ENCODE measurements at regions not wholly inside any gene's neighbourhood (a gene's known extent, or its start where the extent isn't known, plus 50 kb on each side); places are given as distances from the start of the nearest gene placed in this dataset.

DNA sequence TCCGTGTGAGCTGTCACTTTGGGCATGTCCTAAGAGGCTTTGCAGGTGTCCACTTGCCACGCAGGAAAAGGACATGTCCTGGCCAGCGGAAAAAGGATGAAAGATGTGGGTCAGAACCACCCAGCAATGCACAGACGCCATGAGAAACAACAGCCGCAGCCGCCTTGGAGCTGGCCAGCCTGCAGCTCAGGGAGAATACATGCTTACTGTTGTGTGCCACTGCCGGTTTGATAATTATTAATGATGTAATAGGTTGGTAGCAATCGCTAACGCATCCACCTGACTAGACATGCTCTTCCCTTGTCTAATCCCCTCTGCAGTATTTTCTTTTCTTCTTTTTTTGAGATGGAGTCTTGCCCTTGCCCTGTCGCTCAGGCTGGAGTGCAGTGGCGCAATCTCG lies 221.7 kb downstream of the HAUS1 start:
- no peak for DNase-seq

DNA sequence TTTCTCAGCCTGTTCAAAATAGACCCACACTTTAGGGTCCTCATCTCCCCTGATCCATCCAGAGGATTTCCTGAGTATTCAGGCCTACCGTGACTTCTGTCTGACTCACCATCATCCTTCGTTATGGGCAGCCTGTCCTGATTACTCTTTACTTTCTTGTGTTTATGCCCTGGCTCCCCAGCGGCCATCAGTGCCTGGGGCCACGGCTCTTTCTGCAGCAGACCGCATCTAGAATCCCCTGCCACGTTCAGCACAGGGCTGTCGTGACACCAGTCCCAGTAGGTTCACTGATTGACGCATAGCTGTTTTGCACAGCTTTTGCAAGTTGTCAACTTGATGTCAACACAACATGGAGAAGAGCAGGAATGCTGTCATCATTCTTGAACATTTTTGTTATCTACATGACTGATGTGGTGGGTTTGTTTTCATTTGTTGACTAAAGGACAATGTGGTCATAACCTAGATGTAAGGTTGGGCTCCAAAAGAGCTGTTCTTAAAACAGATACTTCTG lies 225.6 kb downstream of the HAUS1 start:
- DNase-seq: no peak

DNA sequence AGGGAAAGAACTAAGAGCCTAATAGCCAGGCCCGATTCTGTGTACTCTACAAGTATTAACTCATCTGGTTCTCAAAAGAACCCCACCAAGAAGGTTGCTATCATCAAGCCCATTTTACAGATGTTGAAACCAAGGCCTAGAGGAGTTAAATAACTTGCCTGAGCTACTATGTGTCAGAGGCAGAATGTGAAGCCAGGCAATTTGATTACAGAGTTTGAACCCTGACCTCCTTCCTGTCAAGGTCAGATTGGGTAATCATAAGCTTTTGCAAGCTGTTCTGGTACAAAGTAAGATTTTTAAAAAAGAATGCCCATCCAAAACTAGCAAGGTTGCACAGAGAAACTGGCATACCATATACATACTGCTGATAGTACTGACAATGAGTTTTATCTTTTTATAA lies 227.1 kb downstream of the HAUS1 start:
- no peak for DNase-seq

DNA sequence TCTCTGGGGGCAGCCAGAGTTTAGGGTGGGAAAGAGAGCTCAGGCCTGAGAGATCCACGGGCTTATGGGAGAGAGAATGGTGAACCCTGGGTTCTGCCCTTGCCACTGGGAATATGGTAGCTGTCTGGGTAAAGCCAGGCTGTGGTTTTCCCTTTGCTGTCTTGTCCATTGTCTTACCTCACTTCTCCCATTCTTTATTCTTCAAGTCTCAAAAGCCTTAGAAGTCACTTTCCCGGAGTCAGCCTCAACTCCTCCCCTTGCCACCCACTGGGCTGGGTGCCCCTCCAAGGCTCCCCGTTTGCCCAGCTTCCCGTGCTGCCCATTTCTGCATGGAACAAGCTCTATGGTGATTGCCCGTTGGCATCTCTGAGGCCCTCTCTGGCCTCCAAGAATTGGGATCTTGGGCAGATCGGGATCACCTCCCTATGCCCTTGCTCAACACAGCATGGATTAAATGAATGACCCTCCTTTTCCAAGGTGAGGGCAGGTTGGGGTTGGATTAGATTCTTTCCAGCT lies 228.2 kb downstream of the HAUS1 start:
- no peak for DNase-seq

DNA sequence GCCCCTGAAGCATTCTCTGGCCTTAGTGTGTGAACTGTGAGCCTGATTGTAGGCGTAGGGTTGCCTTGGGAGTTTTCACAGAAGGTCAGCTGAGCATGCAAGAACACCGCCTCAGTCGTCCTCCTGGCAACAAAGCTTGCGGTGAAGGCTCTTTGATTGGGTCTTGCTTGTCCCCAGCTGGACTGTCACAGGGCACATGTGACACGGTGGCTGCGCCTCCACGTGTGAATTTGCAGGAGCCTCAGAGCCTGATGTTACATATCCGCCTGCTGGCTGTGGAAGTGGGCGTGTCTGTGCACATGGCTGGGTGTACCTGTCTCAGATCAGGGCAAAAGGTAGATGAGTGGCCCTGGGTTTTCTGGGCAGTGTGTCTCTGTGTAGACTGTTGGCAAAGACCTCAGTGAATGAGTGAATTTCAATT lies 228.7 kb downstream of the HAUS1 start:
- no peak for DNase-seq

DNA sequence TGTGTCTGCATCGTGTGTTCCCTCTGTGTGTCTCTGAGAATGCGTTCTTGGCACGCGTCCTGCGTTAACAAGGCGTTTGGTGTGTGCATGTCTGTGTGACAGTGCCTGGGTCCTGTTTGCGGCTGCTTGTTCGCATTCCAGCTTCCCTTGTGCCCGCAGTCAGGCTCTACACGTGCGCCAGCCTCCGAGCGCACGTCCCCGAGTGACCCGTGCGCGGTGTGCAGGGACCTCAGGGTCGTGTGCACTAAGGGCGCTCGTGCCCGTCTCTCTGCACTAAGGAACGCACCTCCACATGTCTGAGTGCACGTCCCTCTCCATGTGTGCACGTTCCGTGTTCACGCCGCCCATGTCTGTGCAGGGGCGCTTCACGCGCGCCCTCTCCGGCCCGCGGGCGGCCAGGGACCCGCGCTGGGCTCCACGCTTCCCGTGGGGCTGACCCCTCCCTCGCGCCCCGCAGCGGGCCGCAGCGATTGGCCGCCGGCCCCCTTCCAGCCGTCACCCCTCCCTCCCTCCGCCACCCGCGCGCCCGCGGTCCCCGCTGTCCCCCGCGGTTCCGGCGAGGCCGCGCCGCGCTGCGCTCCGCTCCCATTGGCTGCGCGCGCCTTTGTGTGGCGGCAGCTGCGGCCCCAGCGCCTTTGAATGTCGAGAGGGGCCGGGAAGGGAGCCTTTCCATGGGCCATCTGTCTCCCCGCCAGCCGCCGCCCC lies 229.4 kb downstream of the HAUS1 start:
- no peak for DNase-seq

DNA sequence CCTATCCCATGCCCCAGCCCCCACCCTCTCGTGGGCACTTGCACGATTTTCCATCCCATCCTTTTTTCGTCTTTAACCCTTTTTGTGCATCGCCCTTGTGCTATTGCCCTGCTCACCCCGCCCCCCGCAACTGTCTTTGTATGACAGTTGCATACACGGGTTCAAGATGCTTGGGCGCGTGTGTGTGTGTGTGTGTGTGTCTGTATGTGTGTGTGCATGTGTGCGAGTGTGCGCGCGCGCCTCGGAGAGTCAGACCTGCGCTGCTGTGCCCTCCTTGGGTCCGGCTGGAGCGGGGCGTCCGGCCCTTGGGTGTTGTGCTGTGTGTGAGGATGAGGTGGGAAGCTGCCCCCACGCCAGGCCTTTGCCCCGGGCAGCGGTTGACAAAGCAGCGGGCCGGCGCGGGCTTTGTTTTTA lies 230.7 kb downstream of the HAUS1 start:
- DNase-seq: no peak

DNA sequence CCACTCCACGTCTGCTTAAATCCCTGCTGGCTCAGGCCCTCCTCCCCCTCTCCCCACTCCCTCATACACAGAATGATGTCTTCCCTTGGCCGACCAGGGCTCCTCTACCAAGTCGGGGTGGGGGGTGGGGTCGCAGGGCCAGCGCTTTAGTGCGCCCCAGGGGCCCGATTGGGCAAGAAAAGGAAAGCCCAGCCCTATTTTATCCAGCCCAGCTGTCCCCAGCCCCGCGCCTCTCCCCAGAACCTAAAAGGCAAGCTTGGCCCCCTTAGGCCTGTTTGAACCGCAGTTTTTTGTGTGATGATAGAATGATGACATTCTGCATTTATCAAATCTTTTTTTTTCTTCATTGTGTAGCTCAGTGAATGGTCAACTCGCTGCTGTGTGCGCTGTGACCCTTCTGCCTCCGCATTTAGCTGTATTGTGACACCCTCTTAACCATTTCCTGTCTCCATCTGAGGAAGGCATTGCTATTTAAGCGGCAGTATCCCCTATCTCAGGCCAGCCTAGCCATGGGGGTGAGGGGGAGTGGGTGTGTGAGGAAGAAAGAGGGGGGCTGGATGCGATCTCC lies 231.4 kb downstream of the HAUS1 start:
- DNase-seq: no peak

DNA sequence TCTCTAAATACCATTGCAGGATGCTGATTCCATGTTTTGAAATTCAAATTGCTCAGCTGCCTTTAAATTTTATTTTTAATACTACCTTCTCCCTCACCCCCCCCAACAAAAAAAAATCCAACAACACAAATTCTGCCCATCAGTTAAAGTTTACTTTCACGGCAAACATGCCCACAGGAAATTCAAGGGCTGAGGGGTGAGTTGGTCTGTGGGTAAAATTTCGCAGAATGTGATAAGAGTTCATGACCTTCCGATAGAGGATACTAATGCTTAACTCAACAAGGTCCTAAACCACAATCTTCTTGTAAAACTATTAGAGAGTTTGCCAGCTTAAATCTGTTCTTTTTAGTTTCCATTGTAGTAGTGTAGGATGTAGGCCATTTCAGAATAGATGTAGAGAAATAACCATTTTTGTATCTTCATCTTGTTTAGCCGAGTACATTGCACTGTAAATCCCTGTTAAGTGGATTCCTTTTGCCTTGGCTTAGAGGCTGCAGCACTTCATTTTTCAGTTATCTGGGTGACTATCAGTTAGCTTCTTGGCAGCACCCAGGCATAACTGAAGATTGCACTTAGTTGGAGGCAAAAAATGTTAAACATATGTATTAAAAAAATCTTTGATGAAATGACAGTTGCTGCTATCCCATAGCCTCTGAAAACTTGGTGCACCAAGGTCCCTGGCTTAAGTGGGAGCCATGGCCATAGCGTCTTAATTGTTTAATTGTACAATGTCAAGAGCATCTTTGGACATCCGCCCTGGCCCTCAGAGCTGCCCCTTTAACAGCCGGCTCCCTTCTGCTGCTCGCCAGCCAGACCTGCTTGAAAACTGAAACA lies 232.3 kb downstream of the HAUS1 start:
- DNase-seq: no peak

DNA sequence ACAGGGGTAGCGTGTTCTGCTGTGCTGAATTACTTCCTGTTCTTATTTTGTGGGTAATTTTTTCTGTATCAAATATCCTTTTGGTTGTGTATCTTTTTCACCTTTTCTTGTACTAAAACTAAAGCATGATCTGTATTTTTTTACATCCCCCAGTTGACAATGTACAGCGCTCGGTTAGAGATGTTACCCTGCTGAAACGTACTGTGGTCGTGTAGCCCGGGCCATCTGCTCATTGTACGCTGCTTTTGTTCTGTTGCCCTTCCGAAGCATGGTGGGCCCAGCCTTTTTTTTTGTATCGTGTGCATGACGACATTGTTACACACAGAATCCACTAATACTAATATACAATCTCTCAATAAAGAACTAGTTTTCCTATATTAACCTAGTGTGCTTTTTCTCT lies 233.1 kb downstream of the HAUS1 start:
- no peak for DNase-seq

DNA sequence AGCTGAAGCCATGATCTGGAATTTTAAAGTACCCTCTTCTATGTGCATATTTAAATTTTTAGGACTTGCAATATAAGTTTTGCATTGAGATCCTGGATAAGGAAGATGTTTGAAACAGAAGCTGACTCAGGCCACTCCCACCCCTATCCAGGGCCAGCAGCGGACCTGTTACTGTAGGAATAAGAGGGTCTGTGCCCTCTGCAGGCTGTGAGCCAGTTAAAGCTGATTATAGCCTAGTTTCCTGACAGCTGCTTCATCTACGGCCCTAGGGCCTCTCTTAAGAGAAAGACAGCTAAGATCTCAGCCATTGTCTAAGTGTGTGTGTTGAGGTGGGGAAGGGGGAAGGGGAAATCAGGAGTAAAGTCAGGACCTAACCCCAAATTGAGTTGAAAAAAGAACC lies 234.0 kb downstream of the HAUS1 start:
- DNase-seq: no peak

DNA sequence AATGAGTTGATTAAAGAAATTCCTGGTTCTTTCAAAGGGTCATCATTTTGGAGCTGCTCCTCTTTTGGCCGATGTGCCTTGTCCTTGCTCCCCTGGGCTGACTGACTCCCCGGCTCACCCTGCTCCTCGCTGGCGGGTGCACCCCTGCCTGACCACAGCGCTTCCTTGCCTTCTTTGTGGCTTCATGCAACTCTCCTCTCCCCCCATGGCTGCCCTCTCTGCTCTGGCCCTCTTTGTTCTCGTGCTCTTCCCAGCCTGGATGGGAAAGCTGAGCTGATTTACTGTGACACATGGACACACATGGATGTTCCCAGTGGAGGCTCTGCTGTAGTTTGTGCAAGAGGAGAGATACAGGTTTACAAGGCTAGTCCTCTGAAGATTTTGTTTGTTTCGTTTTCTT lies 234.6 kb downstream of the HAUS1 start:
- DNase-seq: no peak

DNA sequence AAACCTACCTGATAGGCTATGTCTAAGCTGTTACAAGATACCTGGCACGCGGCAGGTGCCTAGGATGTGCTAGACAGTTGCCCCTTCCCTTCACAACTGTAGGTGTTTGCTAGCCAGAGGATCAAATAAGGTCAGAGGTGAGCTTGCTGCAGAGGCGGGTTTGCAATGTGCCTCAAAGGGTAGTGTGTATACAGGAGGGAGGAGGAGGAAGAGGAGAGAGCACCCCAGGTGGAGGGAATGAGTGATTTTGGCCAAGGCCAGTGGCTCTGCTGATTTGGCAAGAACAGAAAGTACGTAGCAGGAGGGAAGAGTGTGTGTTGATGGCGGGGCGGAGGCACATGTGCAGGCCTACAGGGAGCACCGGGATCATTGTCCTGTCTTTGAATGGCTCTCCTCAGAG lies 236.5 kb downstream of the HAUS1 start:
- DNase-seq: no peak

DNA sequence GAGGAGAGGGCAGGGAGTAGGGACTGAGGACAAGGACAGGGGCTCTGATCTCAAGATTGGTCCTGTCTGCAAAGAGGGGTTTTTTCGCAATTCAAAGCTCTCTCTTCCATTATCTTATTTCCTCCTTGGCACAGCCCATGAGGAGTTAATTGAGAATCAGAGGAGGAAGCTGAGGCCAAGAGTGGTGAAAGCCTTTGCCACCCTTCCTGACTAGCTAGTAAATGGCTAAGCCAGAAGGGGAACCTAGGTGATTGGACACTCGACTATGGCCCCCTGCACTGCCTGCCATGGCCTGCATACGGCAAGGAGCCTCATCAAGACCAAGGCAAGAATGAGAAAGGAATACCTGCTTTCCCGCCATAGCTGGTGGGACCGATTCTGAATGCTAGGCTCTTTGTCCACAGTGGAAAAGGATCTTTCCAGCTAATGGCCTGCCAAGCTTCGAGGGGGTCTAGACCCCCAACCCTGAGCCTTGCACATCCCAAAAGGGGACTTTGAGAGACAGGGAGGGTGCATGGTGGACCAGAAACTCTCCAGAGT lies 237.9 kb downstream of the HAUS1 start:
- DNase-seq: no peak

DNA sequence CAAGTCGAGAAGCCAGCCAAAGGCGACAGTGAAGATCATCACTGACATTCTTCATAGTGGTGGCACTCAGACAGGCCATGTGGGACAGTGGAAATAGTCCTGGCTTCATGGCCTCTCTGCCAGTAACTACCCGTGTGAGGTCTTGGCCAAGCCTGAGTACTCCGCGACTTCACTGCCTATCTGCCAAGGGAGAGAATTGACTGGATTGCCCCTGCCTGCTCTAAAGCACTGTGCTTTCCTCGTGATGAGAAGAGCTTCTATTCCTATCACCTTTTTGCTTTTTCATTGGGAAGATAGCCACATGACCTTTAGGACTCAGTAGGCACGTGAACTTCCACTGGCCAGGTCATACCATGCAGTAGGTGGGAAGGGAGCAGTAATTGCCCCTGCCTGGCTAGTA lies 239.3 kb downstream of the HAUS1 start:
- DNase-seq: no peak

DNA sequence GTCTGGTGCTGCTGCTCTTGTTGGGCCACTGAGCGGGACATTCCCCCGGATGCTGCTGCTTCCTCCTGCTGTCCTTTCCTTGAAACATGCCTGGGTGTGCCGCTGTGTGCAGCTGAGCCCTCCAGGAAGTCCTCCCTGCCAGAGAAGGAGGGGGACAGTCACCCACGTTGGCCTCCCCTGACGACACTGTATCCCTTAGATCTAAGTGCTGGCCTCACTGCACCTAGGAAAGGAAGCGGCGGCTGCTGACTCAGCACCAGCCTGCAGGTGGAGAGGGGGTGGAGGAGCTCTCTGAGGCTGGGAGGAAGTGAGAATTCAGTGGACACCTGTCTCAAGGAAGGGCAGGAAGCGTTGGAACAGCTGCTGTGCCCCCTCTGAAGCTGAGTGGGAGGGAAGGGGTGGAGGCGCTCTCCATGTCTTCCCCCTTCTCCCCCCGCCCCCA lies 239.8 kb downstream of the HAUS1 start:
- peak; percentile 55 for DNase-seq

DNA sequence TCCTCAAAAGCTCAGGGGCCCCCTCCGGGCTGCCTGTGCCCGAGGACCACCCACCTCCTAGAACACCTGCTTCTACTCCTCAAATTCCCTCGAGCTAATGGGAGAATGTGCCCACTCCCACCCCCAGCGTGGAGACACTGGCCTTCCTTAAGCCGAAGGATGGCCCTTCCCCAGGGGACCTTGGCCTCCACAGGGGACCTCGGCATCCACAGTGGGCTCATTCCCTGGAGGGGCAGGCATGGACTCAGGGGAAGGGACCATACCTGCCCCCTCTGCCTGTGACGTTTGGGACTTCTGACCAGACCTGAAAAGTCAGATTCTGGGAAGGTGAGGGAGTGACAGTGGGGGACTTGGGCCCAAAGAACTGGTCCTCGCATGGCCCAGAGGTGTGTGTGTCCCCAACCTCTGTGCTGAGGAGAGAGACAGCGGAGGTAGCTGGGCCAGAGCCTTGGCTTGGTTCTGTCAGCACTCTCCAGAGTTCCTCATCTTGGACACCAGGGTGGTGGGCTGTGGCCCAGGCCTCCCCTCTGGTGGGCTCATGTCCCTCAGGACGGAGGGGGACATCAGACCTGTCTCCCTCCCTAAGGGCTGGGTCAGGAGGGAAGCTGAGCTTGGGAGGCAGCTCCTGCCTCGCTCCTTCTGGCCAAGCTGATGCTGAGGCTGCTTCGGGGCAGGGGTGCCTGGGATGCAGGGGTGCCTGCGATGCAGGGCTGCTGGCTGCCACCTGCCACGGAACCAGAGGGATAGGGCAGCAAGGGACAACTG lies 240.4 kb downstream of the HAUS1 start:
- DNase-seq: no peak

DNA sequence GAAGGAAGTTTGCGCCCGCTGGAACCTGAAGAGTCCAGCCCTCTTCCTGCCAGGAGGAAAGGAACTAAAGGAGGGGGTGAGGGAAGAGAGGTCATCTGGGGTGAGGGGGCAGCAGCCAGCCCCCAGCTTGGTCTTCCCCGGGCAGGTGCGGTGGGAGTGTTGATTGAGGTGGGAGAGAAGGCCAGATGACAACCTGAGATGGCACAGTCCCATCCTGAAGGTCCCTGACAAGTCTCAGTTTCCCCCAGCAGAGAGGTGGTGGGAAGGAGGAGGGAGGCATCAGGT lies 240.9 kb downstream of the HAUS1 start:
- no peak for DNase-seq

DNA sequence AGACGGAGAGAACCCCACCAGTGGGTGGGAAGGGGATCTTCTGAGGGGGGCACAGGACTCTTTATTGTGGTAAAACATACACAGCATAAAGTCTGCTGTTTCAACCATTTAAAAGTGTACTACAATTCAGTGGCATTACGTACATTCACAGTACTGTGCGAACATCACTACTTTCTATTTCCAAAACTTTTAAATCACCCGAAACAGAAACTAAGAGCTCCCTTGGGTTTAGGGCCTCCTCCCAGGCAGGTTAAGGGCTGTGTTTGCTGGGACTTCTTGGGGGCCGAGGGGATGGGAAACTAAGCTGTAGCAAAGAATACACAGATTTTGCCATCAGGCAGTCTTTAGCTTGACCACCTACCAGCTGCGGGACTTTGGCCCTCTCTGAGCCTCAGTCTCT lies 242.0 kb downstream of the HAUS1 start:
- DNase-seq: no peak

DNA sequence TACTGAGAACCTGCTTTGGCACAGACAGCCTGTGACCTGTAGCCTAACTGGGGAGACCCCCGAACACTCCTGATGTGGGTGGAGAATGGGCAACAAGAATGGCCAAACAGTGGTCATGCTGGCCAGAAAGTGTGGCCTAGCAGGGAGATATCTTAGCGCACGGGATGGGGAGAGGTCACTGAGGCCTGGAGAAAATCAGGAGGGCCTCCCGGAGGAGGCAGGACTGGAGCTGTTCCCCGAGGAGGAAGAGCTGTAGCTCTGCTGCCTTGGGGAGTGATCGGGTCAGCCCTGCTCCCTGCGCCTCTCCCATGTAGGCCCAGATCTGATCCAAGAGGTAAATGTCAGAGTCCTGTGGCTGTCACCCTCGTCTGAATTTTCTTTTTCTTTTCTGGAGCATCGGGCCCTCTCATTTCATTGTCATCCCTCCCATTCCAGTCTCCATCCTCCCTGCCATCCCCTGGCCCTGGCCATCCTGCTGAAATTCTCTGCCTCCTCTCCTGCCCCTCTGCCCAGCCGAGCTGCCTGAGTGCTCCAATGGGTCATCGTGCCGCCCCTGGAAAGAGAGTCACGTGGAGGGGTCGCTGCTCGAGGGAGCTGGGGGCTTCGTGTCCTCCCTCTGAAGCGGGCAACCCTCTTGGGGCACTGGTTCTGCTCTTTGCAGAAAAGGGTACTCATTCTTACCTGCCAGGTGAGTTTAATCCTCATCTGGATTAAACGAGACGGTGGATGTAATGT lies 242.9 kb downstream of the HAUS1 start:
- no peak for DNase-seq

DNA sequence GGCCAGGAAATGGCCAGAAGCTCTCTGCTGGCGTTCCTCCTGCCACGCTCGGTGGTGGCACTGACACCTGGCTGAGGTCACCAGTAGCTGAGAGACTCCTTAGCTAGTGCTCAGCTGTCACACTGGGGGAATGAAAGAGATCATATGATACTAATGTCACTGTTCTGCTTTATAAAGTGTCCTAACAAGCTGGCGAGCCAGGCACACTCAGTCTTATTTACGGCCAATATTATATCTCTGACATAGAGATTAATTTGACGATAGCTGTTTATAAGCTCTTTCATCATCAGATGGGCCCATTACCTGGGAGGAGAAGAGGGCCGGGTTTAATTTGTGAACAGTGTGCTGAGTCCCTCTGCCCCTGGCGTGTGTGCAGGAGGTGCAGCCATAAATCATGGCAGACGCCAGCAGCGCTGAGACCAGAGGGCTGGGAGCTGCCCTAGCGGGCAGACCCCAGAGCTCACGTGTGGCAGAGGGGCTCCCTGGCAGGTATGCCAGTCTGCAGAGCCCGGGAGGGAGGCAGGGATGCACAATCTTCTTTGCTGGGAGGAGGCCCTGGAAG lies 246.5 kb downstream of the HAUS1 start:
- DNase-seq: no peak

Data from CD4-positive, alpha-beta T cell treated with Interleukin-12 subunit alpha and Interleukin-12 subunit beta, for 1 hour (primary cell).